ENCODE measurements at regions not wholly inside any gene's neighbourhood (a gene's known extent, or its start where the extent isn't known, plus 50 kb on each side); places are given as distances from the start of the nearest gene placed in this dataset.

- Mint-ChIP-seq H3K4me1 (no peaks in the 10 kb centered on the region), H3K4me3 (no peak overlapping the region), H3K27me3 (no peaks in the 10 kb centered on the region), H3K9me3 (no peaks in the 10 kb centered on the region), H3K27ac (no peak overlapping the region), H3K36me3 (ENCODE audit: low read depth) (no peaks in the 10 kb centered on the region)
- ChIA-PET POLR2A (no interaction called here), CTCF (no interaction called here)
- no peak for TF ChIP-seq CTCF (IDR thresholded peaks at IDR 0.05)
- intact Hi-C loops (cut with micrococcal nuclease) = no loop called here
- DNase-seq (no peak), ATAC-seq (ENCODE audit: low read depth) (no peak)
Measured at GRCh38 chr7:109354000-109354399, 784.3 kb downstream of the DNAJB9 start.

DNA sequence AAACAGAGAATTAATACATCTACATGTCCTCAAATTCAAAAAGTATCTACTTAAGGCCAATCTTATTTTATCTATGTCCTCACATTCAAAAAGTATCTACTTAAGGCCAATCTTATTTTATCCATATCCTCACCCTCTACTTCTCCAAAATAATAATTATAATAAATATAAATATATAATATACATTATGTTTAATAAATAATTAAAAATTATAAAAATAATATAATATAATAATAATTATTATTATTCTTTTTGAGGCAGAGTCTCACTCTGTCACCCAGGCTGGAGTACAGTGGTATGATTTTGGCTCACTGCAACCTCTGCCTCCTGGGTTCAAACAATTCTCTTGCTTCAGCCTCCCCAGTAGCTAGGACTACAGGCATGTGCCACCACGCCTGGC is 784.9 kb downstream of the DNAJB9 start:
- TF ChIP-seq CTCF (IDR thresholded peaks at IDR 0.05) = no peak
- Mint-ChIP-seq H3K36me3 (ENCODE audit: low read depth) (no peaks in the 10 kb centered on the region), H3K27ac (no peak overlapping the region), H3K27me3 (no peaks in the 10 kb centered on the region), H3K4me3 (no peak overlapping the region), H3K4me1 (no peaks in the 10 kb centered on the region), H3K9me3 (no peaks in the 10 kb centered on the region)
- ChIA-PET CTCF (no interaction called here), POLR2A (no interaction called here)
- intact Hi-C loops (cut with micrococcal nuclease) = no loop called here
- ATAC-seq (ENCODE audit: low read depth) = no peak
- DNase-seq = no peak

- Mint-ChIP-seq H3K4me3 (no peak overlapping the region), H3K36me3 (ENCODE audit: low read depth) (no peaks in the 10 kb centered on the region), H3K9me3 (no peaks in the 10 kb centered on the region), H3K27ac (no peak overlapping the region), H3K4me1 (no peaks in the 10 kb centered on the region), H3K27me3 (no peaks in the 10 kb centered on the region)
- DNase-seq = no peak
- no peak for TF ChIP-seq CTCF (IDR thresholded peaks at IDR 0.05)
- intact Hi-C loops (cut with micrococcal nuclease) = no loop called here
- ATAC-seq (ENCODE audit: low read depth) = no peak
- CTCF ChIA-PET = no interaction called here
- POLR2A ChIA-PET = no interaction called here
Measured at GRCh38 chr7:109375823-109376222, 806.1 kb downstream of the DNAJB9 start.

- intact Hi-C loops (cut with micrococcal nuclease) = no loop called here
- no peak overlapping the region for H3K4me3 Mint-ChIP-seq
- ChIA-PET POLR2A (no interaction called here), CTCF (no interaction called here)
- TF ChIP-seq CTCF (IDR thresholded peaks at IDR 0.05) = no peak
- H3K9me3 Mint-ChIP-seq = no peaks in the 10 kb centered on the region
- no peak for ATAC-seq (ENCODE audit: low read depth)
- no peak overlapping the region for H3K27ac Mint-ChIP-seq
- H3K36me3 Mint-ChIP-seq (ENCODE audit: low read depth) = no peaks in the 10 kb centered on the region
- DNase-seq = no peak
- no peaks in the 10 kb centered on the region for H3K4me1 Mint-ChIP-seq
- no peaks in the 10 kb centered on the region for H3K27me3 Mint-ChIP-seq
Measured at GRCh38 chr7:109376576-109376975, 806.9 kb downstream of the DNAJB9 start.

DNA sequence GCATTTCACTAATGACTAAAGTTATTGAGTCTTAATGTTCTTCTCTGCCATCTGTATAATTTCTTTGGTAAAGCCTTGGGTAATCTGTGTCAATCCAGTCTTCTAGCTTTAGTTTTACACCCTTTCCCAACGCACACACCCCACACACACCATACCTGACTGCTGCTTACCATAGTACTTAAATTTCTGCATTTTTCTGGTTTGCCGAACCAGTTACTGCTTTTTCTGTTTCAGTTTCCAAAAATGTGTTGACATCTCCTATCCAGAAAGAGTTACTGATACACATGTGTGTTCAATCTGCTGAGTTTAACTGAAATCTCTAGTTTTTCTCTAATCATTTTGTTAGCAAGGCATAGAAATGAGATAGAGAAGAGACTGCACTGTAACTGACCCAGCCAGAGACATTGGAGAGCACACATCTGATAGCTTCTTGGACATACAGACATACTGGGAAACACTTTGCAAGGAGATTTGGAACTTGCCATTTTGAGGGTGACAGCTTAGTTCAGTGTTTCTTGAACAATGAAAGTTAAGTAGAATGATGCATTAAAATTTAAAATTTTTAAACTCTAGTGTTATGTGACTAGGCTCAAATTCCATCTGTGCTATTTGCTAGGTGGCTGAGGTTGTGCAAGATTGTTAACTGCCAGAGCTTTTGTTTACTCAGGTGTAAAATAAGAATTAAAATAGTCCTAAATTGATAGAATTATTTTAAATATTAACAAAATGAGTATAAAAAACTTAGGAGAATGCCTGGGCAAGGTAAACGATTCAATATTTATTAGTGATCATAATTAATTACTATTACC is 807.6 kb downstream of the DNAJB9 start:
- Mint-ChIP-seq H3K9me3 (no peaks in the 10 kb centered on the region), H3K4me1 (no peaks in the 10 kb centered on the region), H3K27me3 (no peaks in the 10 kb centered on the region), H3K36me3 (ENCODE audit: low read depth) (no peaks in the 10 kb centered on the region), H3K4me3 (no peak overlapping the region), H3K27ac (no peak overlapping the region)
- ATAC-seq (ENCODE audit: low read depth) (no peak), DNase-seq (no peak)
- no peak for TF ChIP-seq CTCF (IDR thresholded peaks at IDR 0.05)
- CTCF ChIA-PET = no interaction called here
- POLR2A ChIA-PET = no interaction called here
- intact Hi-C loops (cut with micrococcal nuclease) = no loop called here
